ENCODE measurements at regions not wholly inside any gene's neighbourhood (a gene's known extent, or its start where the extent isn't known, plus 50 kb on each side); places are given as distances from the start of the nearest gene placed in this dataset.

DNA sequence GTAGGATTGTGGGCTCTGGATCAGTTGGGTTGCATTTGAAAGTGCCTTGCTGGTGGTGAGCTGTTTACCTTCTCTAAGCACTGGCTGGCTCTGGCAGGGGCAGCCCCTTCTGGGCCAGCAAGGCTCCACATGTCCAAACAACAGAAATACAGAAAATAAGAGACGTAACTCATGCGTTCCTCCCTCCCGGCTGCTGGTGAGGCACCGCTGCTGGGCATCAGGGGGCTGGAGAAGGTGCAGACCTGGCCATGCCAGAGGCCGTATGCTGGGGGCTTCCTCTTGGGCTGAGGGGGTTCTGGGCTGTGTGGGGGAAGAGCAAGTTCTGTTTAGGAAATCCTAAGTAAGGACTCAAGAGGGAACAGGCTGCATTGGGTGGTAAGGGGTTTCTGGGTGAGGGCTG lies 140.6 kb downstream of the URI1 start:
- no peak overlapping the region for H3K4me3 ChIP-seq
- no peak for DNase-seq
- intact Hi-C loops (cut with DNase I): no loop called here
- H3K36me3 ChIP-seq (replicated peaks in 1 of 2): no peaks in the 10 kb centered on the region
- H3K9me3 ChIP-seq (replicated peaks in 1 of 3): no peaks in the 10 kb centered on the region
- no peaks in the 10 kb centered on the region for H3K27me3 ChIP-seq
- 87 to 97% (median 94%) methylated on average over 5 of the region's 5 CpGs for WGBS, 4 donors
- no peak overlapping the region for H3K27ac ChIP-seq
- peaks cover 0 to 19% of the 10 kb centered on the region in 2 donors for H3K4me1 ChIP-seq (replicated peaks in 1 of 2)
- TF ChIP-seq CTCF (IDR thresholded peaks at IDR 0.05) (no peak), POLR2A (IDR thresholded peaks at IDR 0.05) (no peak)

GRCh38 chr19:30083125-30083681 lies 141.2 kb downstream of the URI1 start:
- Histone ChIP-seq H3K4me3 (no peak overlapping the region), H3K27me3 (no peaks in the 10 kb centered on the region), H3K27ac (no peak overlapping the region), H3K9me3 (replicated peaks in 1 of 3) (no peaks in the 10 kb centered on the region), H3K36me3 (replicated peaks in 1 of 2) (no peaks in the 10 kb centered on the region), H3K4me1 (replicated peaks in 1 of 2) (peaks cover 0 to 19% of the 10 kb centered on the region in 2 donors)
- DNase-seq: no peak
- intact Hi-C loops (cut with DNase I): no loop called here
- WGBS, 4 donors: 81 to 89% (median 82%) methylated on average over 17 of the region's 17 CpGs
- no peak for TF ChIP-seq POLR2A (IDR thresholded peaks at IDR 0.05)
- no peak for TF ChIP-seq CTCF (IDR thresholded peaks at IDR 0.05)

GRCh38 chr19:30083701-30084156 lies 141.7 kb downstream of the URI1 start:
- peak in 1 of 7 donors; percentile 36 for DNase-seq
- no peaks in the 10 kb centered on the region for H3K36me3 ChIP-seq (replicated peaks in 1 of 2)
- H3K27me3 ChIP-seq: no peaks in the 10 kb centered on the region
- intact Hi-C loops (cut with DNase I): no loop called here
- TF ChIP-seq CTCF (IDR thresholded peaks at IDR 0.05) (no peak), POLR2A (IDR thresholded peaks at IDR 0.05) (no peak)
- H3K9me3 ChIP-seq (replicated peaks in 1 of 3): no peaks in the 10 kb centered on the region
- H3K27ac ChIP-seq: no peak overlapping the region
- WGBS, 4 donors: 52 to 55% (median 53%) methylated on average over 12 of the region's 12 CpGs
- H3K4me3 ChIP-seq: peak overlapping the region in 1 of 4 donors; percentile 19
- H3K4me1 ChIP-seq (replicated peaks in 1 of 2): peaks cover 0 to 19% of the 10 kb centered on the region in 2 donors

- peaks cover 0 to 19% of the 10 kb centered on the region in 2 donors for H3K4me1 ChIP-seq (replicated peaks in 1 of 2)
- WGBS, 4 donors: 44 to 54% (median 48%) methylated on average over 12 of the region's 12 CpGs
- TF ChIP-seq POLR2A (IDR thresholded peaks at IDR 0.05) (no peak), CTCF (IDR thresholded peaks at IDR 0.05) (no peak)
- intact Hi-C loops (cut with DNase I): no loop called here
- no peaks in the 10 kb centered on the region for H3K36me3 ChIP-seq (replicated peaks in 1 of 2)
- H3K27me3 ChIP-seq: no peaks in the 10 kb centered on the region
- peak overlapping the region in 1 of 4 donors; percentile 19 for H3K4me3 ChIP-seq
- peak in 6 of 7 donors; percentile 36 to 58 (median 49) for DNase-seq
- peak overlapping the region in 2 of 5 donors; percentile 18 to 40 for H3K27ac ChIP-seq
- no peaks in the 10 kb centered on the region for H3K9me3 ChIP-seq (replicated peaks in 1 of 3)
Observed at GRCh38 chr19:30084390-30084819, 142.4 kb downstream of the URI1 start.
